Kidney (tissue), 13 donors: ENCODE measurements at regions not wholly inside any gene's neighbourhood (a gene's known extent, or its start where the extent isn't known, plus 50 kb on each side); places are given as distances from the start of the nearest gene placed in this dataset.

Source experiments
- DNase-seq, 5 donors: peaks; one replicate each; pipeline ENCODE4 v3.0.0-alpha.2; 2013 to 2020
- FAIRE-seq: peaks from 2 replicates; lab custom pipeline; 2012; peaks lifted over from hg19 to GRCh38; lab: Jason Lieb, UNC
- H3K27ac ChIP-seq, 2 donors: one replicate each; pipeline ENCODE4 v1.7.0; 2013; ENCODE audit warnings: low read depth in 2 of 2, low read length in 2 of 2, inconsistent platforms in 1 of 2
- H3K27me3 ChIP-seq: one replicate; pipeline ENCODE4 v1.7.1; 2013; ENCODE audit warnings: low read length, inconsistent platforms; ENCODE audit not compliant: control insufficient read depth, insufficient read depth
- H3K36me3 ChIP-seq, 3 donors: one replicate each; pipeline versions ENCODE4 v1.7.0 to v1.7.1; 2013; ENCODE audit warnings: low read length in 3 of 3, control low read depth in 1 of 3, inconsistent platforms in 1 of 3; ENCODE audit not compliant: insufficient read depth in 3 of 3, control insufficient read depth in 2 of 3
- H3K4me1 ChIP-seq, 3 donors: one replicate each; pipeline versions ENCODE4 v1.7.0 to v1.7.1; 2013; ENCODE audit warnings: low read length in 3 of 3, inconsistent platforms in 1 of 3, low read depth in 1 of 3; ENCODE audit not compliant: control insufficient read depth in 2 of 3, insufficient read depth in 2 of 3
- H3K4me3 ChIP-seq, 3 donors: one replicate each; pipeline versions ENCODE4 v1.7.0 to v1.8.1; 2013; ENCODE audit warnings: low read length in 3 of 3, control low read depth in 1 of 3, inconsistent platforms in 1 of 3
- H3K9ac ChIP-seq, 3 donors: one replicate each; pipeline versions ENCODE4 v1.7.0 to v1.7.1; 2013; ENCODE audit warnings: low read length in 3 of 3, control low read depth in 1 of 3, inconsistent platforms in 1 of 3
- H3K9me3 ChIP-seq, 3 donors: one replicate each; pipeline versions ENCODE4 v1.7.0 to v1.7.1; 2013; ENCODE audit warnings: low read length in 3 of 3, control low read depth in 1 of 3, inconsistent platforms in 1 of 3; ENCODE audit not compliant: control insufficient read depth in 2 of 3, insufficient read depth in 1 of 3
- CTCF ChIP-seq: IDR thresholded peaks from 3 replicates; pipeline ENCODE4 v1.5.1; 2012; ENCODE audit warnings: mild to moderate bottlenecking, moderate library complexity, borderline replicate concordance; ENCODE audit not compliant: insufficient read depth; ENCODE audit errors: extremely low read depth
- intact Hi-C: fragments of 100-400 bp; cut with DNase I; formaldehyde crosslinking; loops from one replicate; pipeline ENCODE4 v1.11.1; 2022
- donor health status: control.
- donor health status: control.
- donor health status: control.
- donor health status: control.
- donor health status: control.
- donor health status: DM: yes; HTN: yes; CAD: no.
- donor health status: Normal renal cell carcinoma (clear cell type).

- Histone ChIP-seq H3K9me3 (no peaks in the 10 kb centered on the region), H3K27ac (no peak overlapping the region), H3K27me3 (peaks cover 2% of the 10 kb centered on the region), H3K4me3 (no peak overlapping the region), H3K36me3 (no peaks in the 10 kb centered on the region), H3K9ac (no peak overlapping the region), H3K4me1 (no peaks in the 10 kb centered on the region)
- DNase-seq (no peak), FAIRE-seq (no peak)
- intact Hi-C loops: no loop called here
- TF ChIP-seq CTCF: no peak
Observed at GRCh38 chrX:114101081-114101480, 482.8 kb upstream of the HTR2C start.

GRCh38 chrX:114097866-114098265 is 486.0 kb upstream of the HTR2C start:
- Histone ChIP-seq H3K4me3 (no peak overlapping the region), H3K27me3 (no peaks in the 10 kb centered on the region), H3K9ac (no peak overlapping the region), H3K9me3 (no peaks in the 10 kb centered on the region), H3K27ac (no peak overlapping the region), H3K4me1 (no peaks in the 10 kb centered on the region), H3K36me3 (no peaks in the 10 kb centered on the region)
- no peak for FAIRE-seq
- intact Hi-C loops: no loop called here
- no peak for DNase-seq
- TF ChIP-seq CTCF: no peak

- FAIRE-seq: no peak
Observed at GRCh38 chrX:114097427-114097826, 486.5 kb upstream of the HTR2C start.

More at GRCh38 chrX:114097427-114097826, 486.5 kb upstream of the HTR2C start:
- Histone ChIP-seq H3K27ac (no peak overlapping the region), H3K36me3 (no peaks in the 10 kb centered on the region), H3K9me3 (no peaks in the 10 kb centered on the region), H3K4me1 (no peaks in the 10 kb centered on the region), H3K9ac (no peak overlapping the region), H3K27me3 (no peaks in the 10 kb centered on the region), H3K4me3 (no peak overlapping the region)
- intact Hi-C loops: no loop called here
- no peak for TF ChIP-seq CTCF
- DNase-seq: no peak
